ENCODE measurements at regions not wholly inside any gene's neighbourhood (a gene's known extent, or its start where the extent isn't known, plus 50 kb on each side); places are given as distances from the start of the nearest gene placed in this dataset.

DNA sequence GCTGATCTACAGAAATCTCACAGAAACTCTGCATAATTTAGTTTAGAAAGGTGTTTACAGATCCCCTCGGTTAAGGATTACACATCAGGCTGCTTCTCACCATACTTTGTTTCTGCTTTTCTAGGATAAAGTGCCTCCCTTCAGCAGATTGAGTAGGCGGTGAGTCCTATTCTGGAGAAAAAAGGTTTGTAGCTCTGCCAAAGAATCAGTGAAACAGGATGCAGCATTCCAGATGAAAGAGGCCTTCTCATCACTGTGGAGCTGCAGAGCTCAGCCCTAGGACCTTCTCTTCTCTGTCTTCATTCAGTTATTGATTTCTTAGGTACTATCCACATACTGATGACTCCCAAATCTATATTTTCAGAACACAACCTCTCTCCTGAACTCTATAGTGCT, 155.5 kb upstream of the KRR1 start (continued):
- TF ChIP-seq, protein P1, sequence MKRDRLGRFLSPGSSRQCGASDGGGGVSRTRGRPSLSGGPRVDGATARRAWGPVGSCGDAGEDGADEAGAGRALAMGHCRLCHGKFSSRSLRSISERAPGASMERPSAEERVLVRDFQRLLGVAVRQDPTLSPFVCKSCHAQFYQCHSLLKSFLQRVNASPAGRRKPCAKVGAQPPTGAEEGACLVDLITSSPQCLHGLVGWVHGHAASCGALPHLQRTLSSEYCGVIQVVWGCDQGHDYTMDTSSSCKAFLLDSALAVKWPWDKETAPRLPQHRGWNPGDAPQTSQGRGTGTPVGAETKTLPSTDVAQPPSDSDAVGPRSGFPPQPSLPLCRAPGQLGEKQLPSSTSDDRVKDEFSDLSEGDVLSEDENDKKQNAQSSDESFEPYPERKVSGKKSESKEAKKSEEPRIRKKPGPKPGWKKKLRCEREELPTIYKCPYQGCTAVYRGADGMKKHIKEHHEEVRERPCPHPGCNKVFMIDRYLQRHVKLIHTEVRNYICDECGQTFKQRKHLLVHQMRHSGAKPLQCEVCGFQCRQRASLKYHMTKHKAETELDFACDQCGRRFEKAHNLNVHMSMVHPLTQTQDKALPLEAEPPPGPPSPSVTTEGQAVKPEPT (CRISPR knock-in tag; IDR thresholded peaks at IDR 0.05; ENCODE audit: low read depth), result no peak
- TF ChIP-seq, protein P2, sequence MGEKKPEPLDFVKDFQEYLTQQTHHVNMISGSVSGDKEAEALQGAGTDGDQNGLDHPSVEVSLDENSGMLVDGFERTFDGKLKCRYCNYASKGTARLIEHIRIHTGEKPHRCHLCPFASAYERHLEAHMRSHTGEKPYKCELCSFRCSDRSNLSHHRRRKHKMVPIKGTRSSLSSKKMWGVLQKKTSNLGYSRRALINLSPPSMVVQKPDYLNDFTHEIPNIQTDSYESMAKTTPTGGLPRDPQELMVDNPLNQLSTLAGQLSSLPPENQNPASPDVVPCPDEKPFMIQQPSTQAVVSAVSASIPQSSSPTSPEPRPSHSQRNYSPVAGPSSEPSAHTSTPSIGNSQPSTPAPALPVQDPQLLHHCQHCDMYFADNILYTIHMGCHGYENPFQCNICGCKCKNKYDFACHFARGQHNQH (CRISPR knock-in tag; IDR thresholded peaks at IDR 0.05), result 0 out of 2 replicates have a peak, but pooled peaks have one; percentile 26
- TF ChIP-seq CBX2 (IDR thresholded peaks at IDR 0.05; ENCODE audit: low read depth, low read length), result no peak
- TF ChIP-seq CBX2 (CRISPR knock-in tag; IDR thresholded peaks at IDR 0.05; ENCODE audit: low read depth), result no peak
- 0 out of 2 replicates have a peak, but pooled peaks have one; percentile 27 for TF ChIP-seq MED13 (CRISPR knock-in tag; IDR thresholded peaks at IDR 0.05)
- no peak for TF ChIP-seq EZH2 (conservative IDR thresholded peaks at IDR 0.05; ENCODE audit: low read depth, low read length)
- TF ChIP-seq, protein P3, sequence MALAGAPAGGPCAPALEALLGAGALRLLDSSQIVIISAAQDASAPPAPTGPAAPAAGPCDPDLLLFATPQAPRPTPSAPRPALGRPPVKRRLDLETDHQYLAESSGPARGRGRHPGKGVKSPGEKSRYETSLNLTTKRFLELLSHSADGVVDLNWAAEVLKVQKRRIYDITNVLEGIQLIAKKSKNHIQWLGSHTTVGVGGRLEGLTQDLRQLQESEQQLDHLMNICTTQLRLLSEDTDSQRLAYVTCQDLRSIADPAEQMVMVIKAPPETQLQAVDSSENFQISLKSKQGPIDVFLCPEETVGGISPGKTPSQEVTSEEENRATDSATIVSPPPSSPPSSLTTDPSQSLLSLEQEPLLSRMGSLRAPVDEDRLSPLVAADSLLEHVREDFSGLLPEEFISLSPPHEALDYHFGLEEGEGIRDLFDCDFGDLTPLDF (CRISPR knock-in tag; IDR thresholded peaks at IDR 0.05), result no peak; the same call in 1 of the 2 replicates
- TF ChIP-seq ZNF331 (CRISPR knock-in tag; IDR thresholded peaks at IDR 0.05), result peak; percentile 72; the same call in 1 of the 2 replicates
- TF ChIP-seq ARHGAP35 (CRISPR knock-in tag; IDR thresholded peaks at IDR 0.05; ENCODE audit: borderline replicate concordance), result no peak
- no peak for TF ChIP-seq SSRP1 (CRISPR knock-in tag; IDR thresholded peaks at IDR 0.05)
- TF ChIP-seq TCF7 (IDR thresholded peaks at IDR 0.05; ENCODE audit: low read depth), result peak; percentile 46; the same call in 1 of the 2 replicates
- TF ChIP-seq ZNF326 (CRISPR knock-in tag; IDR thresholded peaks at IDR 0.05; ENCODE audit: borderline replicate concordance), result no peak
- TF ChIP-seq ZHX2 (IDR thresholded peaks at IDR 0.05; ENCODE audit: low read depth), result no peak
- no peak for TF ChIP-seq ZHX2 (CRISPR knock-in tag; IDR thresholded peaks at IDR 0.05; ENCODE audit: borderline replicate concordance)
- no peak for TF ChIP-seq SOX13 (IDR thresholded peaks at IDR 0.05)
- TF ChIP-seq SOX13 (CRISPR knock-in tag; conservative IDR thresholded peaks at IDR 0.05 in 1 of 2, IDR thresholded peaks at IDR 0.05 in 1 of 2), result peak in 1 of 2 experiments; percentile 60; a peak in 1 of 4 replicates
- TF ChIP-seq ZNF644 (CRISPR knock-in tag; IDR thresholded peaks at IDR 0.05; ENCODE audit: low read depth), result no peak
- TF ChIP-seq HDAC2 (CRISPR knock-in tag; IDR thresholded peaks at IDR 0.05), result peak; percentile 51; the same call in 1 of the 2 replicates
- TF ChIP-seq FOXP1 (IDR thresholded peaks at IDR 0.05), result no peak
- peak; percentile 31; the same call in 1 of the 2 replicates for TF ChIP-seq FOXP1 (CRISPR knock-in tag; IDR thresholded peaks at IDR 0.05)
- TF ChIP-seq AHR (CRISPR knock-in tag; IDR thresholded peaks at IDR 0.05), result no peak
- no peak for TF ChIP-seq SOX5 (CRISPR knock-in tag; IDR thresholded peaks at IDR 0.05; ENCODE audit: borderline replicate concordance)
- TF ChIP-seq MED8 (CRISPR knock-in tag; IDR thresholded peaks at IDR 0.05; ENCODE audit: insufficient replicate concordance), result no peak
- no peak for TF ChIP-seq TCF7L2 (IDR thresholded peaks at IDR 0.05; ENCODE audit: low read depth, low read length)
